HG02623 (cell line): ENCODE measurements at regions not wholly inside any gene's neighbourhood (a gene's known extent, or its start where the extent isn't known, plus 50 kb on each side); places are given as distances from the start of the nearest gene placed in this dataset.
"Not testable (repeated sequence)": the region's sequence is repeated elsewhere in the genome, so short reads cannot be mapped to it uniquely, and the experiment has no call there.

Source experiments
- ATAC-seq: cut with Tn5 transposase; IDR thresholded peaks from one replicate; pipeline ENCODE4 v1.9.1; 2021; ENCODE audit warnings: moderate library complexity; ENCODE audit not compliant: unreplicated experiment

- ATAC-seq, result no peak
Measured at GRCh38 chr15:34651997-34652725, 68.7 kb upstream of the GOLGA8B start.

- ATAC-seq, result peak; percentile 80
Measured at GRCh38 chr15:34650177-34650576, 66.7 kb upstream of the GOLGA8B start.

- no peak for ATAC-seq
Measured at GRCh38 chr15:34648294-34648631, 64.8 kb upstream of the GOLGA8B start.

- ATAC-seq, result no peak
Measured at GRCh38 chr15:34647569-34648293, 64.3 kb upstream of the GOLGA8B start.

GRCh38 chr15:34646918-34647317 is 63.5 kb upstream of the GOLGA8B start:
- no peak for ATAC-seq

GRCh38 chr15:34644851-34645250 is 61.4 kb upstream of the GOLGA8B start:
- no peak for ATAC-seq

- no peak for ATAC-seq
Measured at GRCh38 chr15:34644061-34644460, 60.6 kb upstream of the GOLGA8B start.

- ATAC-seq, result no peak
Measured at GRCh38 chr15:34642247-34642646, 58.8 kb upstream of the GOLGA8B start.

GRCh38 chr15:34640661-34641060 is 57.2 kb upstream of the GOLGA8B start:
- no peak for ATAC-seq

GRCh38 chr15:34637305-34637704 is 53.9 kb upstream of the GOLGA8B start:
- ATAC-seq, result no peak

GRCh38 chr15:34633602-34634001 is 50.2 kb upstream of the GOLGA8B start:
- not testable (repeated sequence) for ATAC-seq
